SH-SY5Y (cell line): ENCODE measurements at regions not wholly inside any gene's neighbourhood (a gene's known extent, or its start where the extent isn't known, plus 50 kb on each side); places are given as distances from the start of the nearest gene placed in this dataset.

Experiments used
- GATA2 ChIP-seq: IDR thresholded peaks from 2 replicates; pipeline ENCODE4 v1.6.1; 2011; ENCODE audit warnings: mild to moderate bottlenecking, low read depth, low read length
- GATA3 ChIP-seq: IDR thresholded peaks from 2 replicates; pipeline ENCODE4 v1.6.1; 2011; ENCODE audit warnings: low read depth, mild to moderate bottlenecking, low read length, moderate library complexity

DNA sequence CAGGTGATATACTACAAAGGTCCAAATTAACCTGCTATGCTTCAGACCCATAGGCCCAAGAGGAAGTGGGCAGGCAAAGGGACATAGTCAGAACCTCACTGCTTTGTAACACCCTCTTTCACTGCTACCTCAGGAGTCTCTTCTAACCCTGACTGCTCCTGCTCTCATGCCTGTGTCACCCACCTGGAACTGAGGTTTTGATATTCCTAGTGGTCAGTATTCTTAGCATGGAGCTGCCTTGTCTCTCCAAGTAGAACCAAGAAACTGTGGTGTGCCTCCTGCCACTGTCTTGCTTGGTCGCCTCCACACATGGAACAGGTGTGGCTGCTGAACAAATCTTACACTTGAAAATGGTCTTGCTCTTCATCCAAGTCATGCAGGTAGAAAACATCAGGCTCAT is 677.5 kb downstream of the XPNPEP1 start:
- TF ChIP-seq GATA3 (no peak), GATA2 (no peak)
